NCI-H345 treated with DMSO at 0.1 percent for 48 hours (cell line): ENCODE measurements at regions not wholly inside any gene's neighbourhood (a gene's known extent, or its start where the extent isn't known, plus 50 kb on each side); places are given as distances from the start of the nearest gene placed in this dataset.

ENCODE experiments used
- DNase-seq: peaks from one replicate; lab custom pipeline; 2025; ENCODE audit not compliant: unreplicated experiment; lab: John Stamatoyannopoulos, UW

DNA sequence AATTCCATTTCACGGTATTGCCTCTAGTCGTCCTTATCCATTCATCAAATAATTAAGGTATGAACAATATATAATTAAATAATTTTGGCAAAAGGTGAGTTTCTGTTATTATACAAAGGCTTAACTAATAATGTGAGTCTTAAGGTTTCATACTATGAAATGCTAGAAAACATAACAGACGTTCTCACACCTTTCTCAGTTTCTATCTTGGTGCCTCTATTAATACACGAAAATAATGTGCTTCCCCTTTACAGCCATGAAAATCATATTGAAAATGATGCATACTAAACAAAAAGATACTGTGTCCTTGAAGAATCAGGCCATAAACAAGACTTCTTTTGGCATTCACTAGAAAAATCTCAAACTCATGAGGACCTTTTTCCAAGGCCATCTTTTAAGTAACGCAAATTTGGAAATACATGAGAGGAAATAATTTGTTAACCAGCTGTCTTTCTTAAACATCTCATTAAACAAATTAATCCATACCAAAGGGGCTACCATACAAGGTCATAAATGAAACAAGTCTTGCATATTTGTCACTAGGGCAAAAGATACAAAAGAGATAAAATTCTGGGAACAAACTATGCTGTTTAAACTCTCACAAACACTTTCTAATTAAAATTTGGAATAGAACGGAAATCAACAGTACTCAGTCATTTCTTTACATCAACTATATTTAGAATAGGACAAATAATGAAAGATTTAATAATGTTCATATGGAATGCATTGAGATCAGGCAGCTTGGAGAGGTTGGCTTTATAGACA, 53.9 kb upstream of the CAV2 start:
- no peak for DNase-seq

DNA sequence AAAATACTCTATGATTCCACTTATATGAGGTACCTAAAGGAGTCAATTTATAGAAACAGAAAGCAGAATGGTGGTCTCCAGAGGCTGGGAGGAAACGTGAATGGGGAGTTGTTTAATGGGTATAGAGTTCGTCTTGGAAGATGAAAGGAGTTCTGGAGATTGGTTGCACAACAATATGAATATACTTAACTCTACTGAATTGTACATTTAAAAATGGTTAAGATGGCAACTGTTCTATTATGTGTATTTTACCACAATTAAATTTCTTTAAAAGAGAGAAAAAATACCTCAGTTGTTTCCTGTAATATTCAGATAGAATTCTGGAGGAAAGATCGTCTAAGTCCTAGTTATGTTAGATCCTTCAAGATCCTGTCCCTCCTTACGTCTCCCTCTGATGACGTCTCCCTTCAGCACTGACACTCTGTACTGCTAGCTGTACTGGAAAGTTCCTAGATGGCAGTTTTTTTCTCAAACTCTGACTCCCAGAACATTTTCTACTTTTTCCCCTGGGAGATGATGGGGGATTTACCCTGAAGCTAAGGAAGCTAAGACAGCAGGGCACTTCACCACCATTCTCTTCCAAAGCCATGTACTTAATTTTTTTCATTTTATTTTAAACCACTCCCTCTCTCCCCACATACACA, 53.2 kb upstream of the CAV2 start:
- DNase-seq, result no peak

DNA sequence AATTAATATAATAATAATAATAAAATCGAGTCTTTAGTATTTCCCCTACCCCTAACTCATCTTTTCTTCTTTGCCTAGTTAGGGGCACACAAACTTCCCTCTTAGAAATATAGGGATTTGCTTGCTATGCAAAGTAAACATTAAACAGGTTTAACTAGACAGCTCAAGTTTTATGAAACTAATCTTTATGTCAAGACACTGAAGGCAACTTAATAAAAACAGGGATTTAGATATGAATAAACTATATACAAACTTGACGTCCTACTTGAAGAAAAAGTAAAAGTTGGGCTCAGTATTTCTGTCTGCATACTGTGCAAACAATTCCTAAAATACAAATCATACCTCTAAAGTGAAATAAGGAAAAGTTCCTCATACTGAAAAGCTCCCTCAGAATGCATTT, 52.1 kb upstream of the CAV2 start:
- no peak for DNase-seq

DNA sequence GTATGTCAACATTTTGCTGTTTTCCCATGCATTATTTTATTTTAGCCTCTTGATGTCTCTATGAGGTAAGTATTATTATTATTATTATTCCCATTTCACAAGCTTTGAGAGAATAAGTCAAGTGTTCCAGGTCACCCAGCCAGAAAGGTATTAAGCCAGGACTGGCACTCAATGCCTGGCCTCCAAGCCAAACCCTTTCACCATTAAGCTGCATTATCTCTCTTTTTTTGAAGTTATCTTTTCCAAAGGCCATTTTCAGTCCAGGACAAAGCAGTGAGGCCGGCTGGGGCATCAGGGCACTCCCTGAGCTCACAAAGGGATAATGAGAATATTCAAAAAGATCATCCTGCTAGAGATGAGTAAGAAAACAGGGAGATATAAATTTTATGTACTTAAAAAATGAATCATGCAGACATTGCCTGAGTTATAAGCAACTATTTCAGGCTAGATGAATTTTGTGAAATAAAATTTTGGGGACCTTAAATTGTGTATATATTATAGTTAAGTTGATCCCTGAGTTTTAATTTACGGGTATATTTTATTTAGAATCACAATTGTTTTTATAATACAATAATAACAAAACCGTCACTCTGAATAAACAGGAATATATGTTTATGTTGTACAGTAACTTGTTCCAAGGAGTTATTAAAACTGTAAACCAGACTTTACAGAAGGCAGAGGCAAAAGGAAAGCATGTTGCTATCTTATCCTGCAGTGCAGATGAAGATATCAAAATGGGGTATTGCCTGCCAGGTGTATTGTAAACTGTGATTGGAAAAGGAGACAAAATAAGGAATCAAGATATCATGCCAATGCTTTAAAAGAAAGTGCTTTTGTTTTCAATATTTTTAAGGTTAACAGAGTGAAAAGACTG, 51.3 kb upstream of the CAV2 start:
- DNase-seq, result no peak

DNA sequence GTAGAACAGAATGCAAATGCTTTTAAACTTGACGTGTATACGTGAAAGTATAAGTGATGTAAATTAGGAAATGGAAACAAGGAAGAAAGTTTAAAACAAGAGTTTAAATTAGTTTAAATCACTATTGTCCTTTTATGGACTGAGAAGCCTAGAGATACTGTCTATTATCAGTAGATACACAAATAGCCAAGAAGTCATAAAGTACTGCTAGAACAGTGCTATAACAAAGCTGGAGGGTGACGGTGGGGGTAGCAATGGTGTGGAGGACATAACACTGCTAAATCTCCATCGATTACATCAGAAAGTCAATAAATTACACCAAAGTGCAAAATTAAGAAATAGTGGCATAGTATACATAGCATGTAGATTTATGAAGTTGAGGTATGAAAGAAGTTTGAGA, 50.1 kb upstream of the CAV2 start:
- no peak for DNase-seq
